GM23248 (cell line): ENCODE measurements at regions not wholly inside any gene's neighbourhood (a gene's known extent, or its start where the extent isn't known, plus 50 kb on each side); places are given as distances from the start of the nearest gene placed in this dataset.

Experiments
- DNase-seq: peaks from one replicate; pipeline ENCODE4 v3.0.0-alpha.2; 2015
- H2AFZ ChIP-seq: fragments of 200-600 bp; sonication (generic); 2 replicates; pipeline ENCODE4 v1.6.1; 2016; ENCODE audit warnings: antibody characterized with exemption
- H3F3A ChIP-seq: fragments of 200-600 bp; sonication (generic); 2 replicates; pipeline ENCODE4 v1.6.1; 2016; ENCODE audit warnings: mild to moderate bottlenecking, antibody characterized with exemption, mixed run types; ENCODE audit not compliant: insufficient read depth
- H3K27ac ChIP-seq: fragments of 200-600 bp; sonication (generic); 2 replicates; pipeline ENCODE4 v1.5.1; 2016; ENCODE audit warnings: mild to moderate bottlenecking
- H3K27me3 ChIP-seq: fragments of 200-600 bp; sonication (generic); replicated peaks from 2 replicates; pipeline ENCODE4 v1.6.1; 2016; ENCODE audit warnings: mild to moderate bottlenecking; ENCODE audit not compliant: insufficient read depth
- H3K36me3 ChIP-seq: fragments of 200-600 bp; sonication (generic); 2 replicates; pipeline ENCODE4 v1.6.1; 2016; ENCODE audit warnings: low read depth, mild to moderate bottlenecking
- H3K4me1 ChIP-seq: fragments of 200-600 bp; sonication (generic); 2 replicates; pipeline ENCODE4 v1.6.1; 2016; ENCODE audit warnings: mild to moderate bottlenecking; ENCODE audit not compliant: insufficient read depth
- H3K4me2 ChIP-seq: fragments of 200-600 bp; sonication (generic); one replicate; pipeline ENCODE4 v1.6.1; 2016; ENCODE audit warnings: mild to moderate bottlenecking; ENCODE audit not compliant: unreplicated experiment
- H3K4me3 ChIP-seq: fragments of 200-600 bp; sonication (generic); 2 replicates; pipeline ENCODE4 v1.5.1; 2016; ENCODE audit warnings: mild to moderate bottlenecking
- H3K79me2 ChIP-seq: fragments of 200-600 bp; sonication (generic); 2 replicates; pipeline ENCODE4 v1.6.1; 2016; ENCODE audit warnings: mild to moderate bottlenecking; ENCODE audit not compliant: insufficient read depth
- H3K9ac ChIP-seq: fragments of 200-600 bp; sonication (generic); 2 replicates; pipeline ENCODE4 v1.6.1; 2016; ENCODE audit warnings: mild to moderate bottlenecking
- H3K9me2 ChIP-seq: fragments of 200-600 bp; sonication (generic); 2 replicates; pipeline ENCODE4 v1.6.1; 2016; ENCODE audit warnings: mixed run types, mild to moderate bottlenecking, moderate library complexity; ENCODE audit not compliant: insufficient read depth
- H3K9me3 ChIP-seq: fragments of 200-600 bp; sonication (generic); one replicate; pipeline ENCODE4 v1.6.1; 2017; ENCODE audit warnings: low read depth
- H4K20me1 ChIP-seq: fragments of 200-600 bp; sonication (generic); 2 replicates; pipeline ENCODE4 v1.6.0; 2016; ENCODE audit not compliant: insufficient read depth
- EZH2 ChIP-seq: fragments of 200-600 bp; sonication (generic); IDR thresholded peaks from 2 replicates; pipeline ENCODE4 v1.6.1; 2018; ENCODE audit warnings: antibody characterized with exemption, mild to moderate bottlenecking; ENCODE audit not compliant: insufficient read depth, poor library complexity, severe bottlenecking
- EZH2phosphoT487 ChIP-seq: fragments of 200-600 bp; sonication (generic); IDR thresholded peaks from 2 replicates; pipeline ENCODE4 v1.6.1; 2018; ENCODE audit warnings: antibody characterized with exemption, moderate library complexity, mild to moderate bottlenecking, low read depth; ENCODE audit not compliant: insufficient read depth
- WGBS, 2 experiments: methylation state at CpG; one replicate each; pipeline ENCODE4 v1.1.6; 2015 to 2017; ENCODE audit warnings: low lambda C conversion rate in 2 of 2, low coverage in 1 of 2; ENCODE audit errors: missing lambda C conversion rate in 2 of 2; 5-methylcytosine and 5-hydroxymethylcytosine counted together
- in situ Hi-C: fragments of 300-500 bp; cut with MboI; formaldehyde crosslinking; loops from 2 replicates; pipeline ENCODE4 v1.15.0; 2020

- H4K20me1 ChIP-seq, result no peaks in the 10 kb centered on the region
- peaks cover 24% of the 10 kb centered on the region for H3K27me3 ChIP-seq
- H3K4me3 ChIP-seq, result no peak overlapping the region
- no peaks in the 10 kb centered on the region for H3K79me2 ChIP-seq
- no peaks in the 10 kb centered on the region for H3K9me3 ChIP-seq
- H3F3A ChIP-seq, result no peaks in the 10 kb centered on the region
- in situ Hi-C loops, result no loop called here
- H3K4me2 ChIP-seq, result no peak overlapping the region
- no peak overlapping the region for H3K27ac ChIP-seq
- no peak overlapping the region for H2AFZ ChIP-seq
- no peaks in the 10 kb centered on the region for H3K4me1 ChIP-seq
- H3K9ac ChIP-seq, result no peak overlapping the region
- H3K9me2 ChIP-seq, result no peaks in the 10 kb centered on the region
- no peaks in the 10 kb centered on the region for H3K36me3 ChIP-seq
- 1 to 5% methylated on average over 15 of the region's 15 CpGs for WGBS, 2 experiments
- DNase-seq, result no peak
- TF ChIP-seq EZH2 (no peak), EZH2phosphoT487 (no peak)
Observed at GRCh38 chr15:77762747-77763355, 130.1 kb upstream of the LINGO1 start.

- Histone ChIP-seq H3K9me3 (no peaks in the 10 kb centered on the region), H3K4me2 (no peak overlapping the region), H2AFZ (no peak overlapping the region), H4K20me1 (no peaks in the 10 kb centered on the region), H3K9ac (no peak overlapping the region), H3K9me2 (no peaks in the 10 kb centered on the region), H3K36me3 (no peaks in the 10 kb centered on the region), H3K27me3 (peaks cover 16% of the 10 kb centered on the region), H3K79me2 (no peaks in the 10 kb centered on the region), H3F3A (no peaks in the 10 kb centered on the region), H3K4me3 (no peak overlapping the region), H3K4me1 (no peaks in the 10 kb centered on the region), H3K27ac (no peak overlapping the region)
- DNase-seq, result peak; percentile 18
- in situ Hi-C loops, result no loop called here
- WGBS, 2 experiments, result 40 to 42% methylated on average over 14 of the region's 14 CpGs
- TF ChIP-seq EZH2, result no peak
- TF ChIP-seq EZH2phosphoT487, result no peak
Observed at GRCh38 chr15:77759896-77760592, 127.3 kb upstream of the LINGO1 start.

GRCh38 chr15:77753939-77754338, 121.2 kb upstream of the LINGO1 start:
- Histone ChIP-seq H3K9me3 (no peaks in the 10 kb centered on the region), H2AFZ (no peak overlapping the region), H3K4me2 (no peak overlapping the region), H3K27me3 (no peaks in the 10 kb centered on the region), H3K4me3 (no peak overlapping the region), H3K36me3 (no peaks in the 10 kb centered on the region), H3F3A (no peaks in the 10 kb centered on the region), H3K79me2 (no peaks in the 10 kb centered on the region), H4K20me1 (no peaks in the 10 kb centered on the region), H3K27ac (no peak overlapping the region), H3K9ac (no peak overlapping the region), H3K4me1 (no peaks in the 10 kb centered on the region), H3K9me2 (no peaks in the 10 kb centered on the region)
- in situ Hi-C loops, result no loop called here
- DNase-seq, result no peak
- TF ChIP-seq EZH2phosphoT487 (no peak), EZH2 (no peak)

GRCh38 chr15:77753281-77753873, 120.7 kb upstream of the LINGO1 start:
- Histone ChIP-seq H3K79me2 (no peaks in the 10 kb centered on the region), H3K27me3 (no peaks in the 10 kb centered on the region)
- WGBS, 2 experiments, result 22 to 24% methylated on average over 9 of the region's 9 CpGs

More at GRCh38 chr15:77753281-77753873, 120.7 kb upstream of the LINGO1 start:
- Histone ChIP-seq H3K9me3 (no peaks in the 10 kb centered on the region), H3K27ac (no peak overlapping the region), H3K4me3 (no peak overlapping the region), H3K4me1 (no peaks in the 10 kb centered on the region), H3F3A (no peaks in the 10 kb centered on the region), H3K9ac (no peak overlapping the region), H3K4me2 (no peak overlapping the region), H3K36me3 (no peaks in the 10 kb centered on the region), H3K9me2 (no peaks in the 10 kb centered on the region), H4K20me1 (no peaks in the 10 kb centered on the region), H2AFZ (no peak overlapping the region)
- DNase-seq, result peak; percentile 45
- TF ChIP-seq EZH2phosphoT487 (no peak), EZH2 (no peak)
- in situ Hi-C loops, result no loop called here
